OCI-LY7 (cell line): ENCODE measurements at regions not wholly inside any gene's neighbourhood (a gene's known extent, or its start where the extent isn't known, plus 50 kb on each side); places are given as distances from the start of the nearest gene placed in this dataset.
"Not testable (repeated sequence)": the region's sequence is repeated elsewhere in the genome, so short reads cannot be mapped to it uniquely, and the experiment has no call there.

Source experiments
- EZH2phosphoT487 ChIP-seq: fragments of 200-600 bp; sonication (generic); IDR thresholded peaks from 2 replicates; pipeline ENCODE4 v1.6.1; 2018; ENCODE audit warnings: low read depth, borderline replicate concordance, mild to moderate bottlenecking, mixed run types, antibody characterized with exemption, low read length, moderate library complexity, mixed read lengths
- TF ChIP-seq, protein P1 (sequence below): fragments of 200-600 bp; sonication (generic); conservative IDR thresholded peaks from 2 replicates; pipeline ENCODE4 v1.5.1; 2014; ENCODE audit warnings: mild to moderate bottlenecking, antibody characterized with exemption, low read length, moderate library complexity, mixed read lengths

DNA sequence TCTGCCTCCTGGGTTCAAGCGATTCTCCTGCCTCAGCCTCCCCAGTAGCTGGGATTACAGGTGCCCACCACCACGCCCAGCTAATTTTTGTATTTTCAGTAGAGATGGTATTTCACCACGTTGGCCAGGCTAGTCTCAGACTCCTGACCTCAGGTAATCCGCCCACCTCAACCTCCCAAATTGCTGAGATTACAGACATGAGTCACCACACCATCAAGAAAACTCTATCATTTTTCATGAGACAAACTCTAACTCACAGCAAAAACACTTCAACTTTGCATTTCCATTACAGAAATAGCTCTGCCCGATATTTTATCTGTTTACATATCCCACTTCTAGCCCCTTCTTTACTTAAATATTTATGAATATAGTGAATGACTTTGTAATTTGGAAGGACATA, 561.1 kb downstream of the TMX3 start:
- TF ChIP-seq, protein P1, sequence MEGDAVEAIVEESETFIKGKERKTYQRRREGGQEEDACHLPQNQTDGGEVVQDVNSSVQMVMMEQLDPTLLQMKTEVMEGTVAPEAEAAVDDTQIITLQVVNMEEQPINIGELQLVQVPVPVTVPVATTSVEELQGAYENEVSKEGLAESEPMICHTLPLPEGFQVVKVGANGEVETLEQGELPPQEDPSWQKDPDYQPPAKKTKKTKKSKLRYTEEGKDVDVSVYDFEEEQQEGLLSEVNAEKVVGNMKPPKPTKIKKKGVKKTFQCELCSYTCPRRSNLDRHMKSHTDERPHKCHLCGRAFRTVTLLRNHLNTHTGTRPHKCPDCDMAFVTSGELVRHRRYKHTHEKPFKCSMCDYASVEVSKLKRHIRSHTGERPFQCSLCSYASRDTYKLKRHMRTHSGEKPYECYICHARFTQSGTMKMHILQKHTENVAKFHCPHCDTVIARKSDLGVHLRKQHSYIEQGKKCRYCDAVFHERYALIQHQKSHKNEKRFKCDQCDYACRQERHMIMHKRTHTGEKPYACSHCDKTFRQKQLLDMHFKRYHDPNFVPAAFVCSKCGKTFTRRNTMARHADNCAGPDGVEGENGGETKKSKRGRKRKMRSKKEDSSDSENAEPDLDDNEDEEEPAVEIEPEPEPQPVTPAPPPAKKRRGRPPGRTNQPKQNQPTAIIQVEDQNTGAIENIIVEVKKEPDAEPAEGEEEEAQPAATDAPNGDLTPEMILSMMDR = not testable (repeated sequence)
- not testable (repeated sequence) for TF ChIP-seq EZH2phosphoT487
